ENCODE measurements at regions not wholly inside any gene's neighbourhood (a gene's known extent, or its start where the extent isn't known, plus 50 kb on each side); places are given as distances from the start of the nearest gene placed in this dataset.

GRCh38 chr10:88209837-88210561, 346.6 kb downstream of the PTEN start:
- TF ChIP-seq CTCF (IDR thresholded peaks at IDR 0.05) (no peak), SIN3A (IDR thresholded peaks at IDR 0.05; ENCODE audit: borderline replicate concordance, insufficient read depth, low read depth, low read length) (no peak), POLR2AphosphoS5 (IDR thresholded peaks at IDR 0.05; ENCODE audit: low read depth, low read length) (no peak), REST (IDR thresholded peaks at IDR 0.05; ENCODE audit: insufficient read depth in 1 of 2, low read depth in 2 of 2, low read length in 1 of 2) (no peak), TCF7L2 (IDR thresholded peaks at IDR 0.05; ENCODE audit: low read depth, low read length) (no peak)

All from Panc1 (cell line).